ENCODE measurements at regions not wholly inside any gene's neighbourhood (a gene's known extent, or its start where the extent isn't known, plus 50 kb on each side); places are given as distances from the start of the nearest gene placed in this dataset.
"Not testable (repeated sequence)": the region's sequence is repeated elsewhere in the genome, so short reads cannot be mapped to it uniquely, and the experiment has no call there.

- no peak for DNase-seq
Observed at GRCh38 chr4:188383180-188383579, 243.9 kb downstream of the TRIML1 start.

GRCh38 chr4:188387179-188387791 is 248.0 kb downstream of the TRIML1 start:
- DNase-seq = no peak

- DNase-seq = not testable (repeated sequence)
Observed at GRCh38 chr4:188391349-188391748, 252.1 kb downstream of the TRIML1 start.

- DNase-seq = no peak
Observed at GRCh38 chr4:188396037-188396436, 256.8 kb downstream of the TRIML1 start.

GRCh38 chr4:188399834-188400233 is 260.6 kb downstream of the TRIML1 start:
- DNase-seq = no peak

GRCh38 chr4:188400451-188400850 is 261.2 kb downstream of the TRIML1 start:
- no peak for DNase-seq

- no peak for DNase-seq
Observed at GRCh38 chr4:188403272-188403671, 264.0 kb downstream of the TRIML1 start.

- DNase-seq = not testable (repeated sequence)
Observed at GRCh38 chr4:188405071-188405835, 266.0 kb downstream of the TRIML1 start.

GRCh38 chr4:188408244-188409030 is 269.2 kb downstream of the TRIML1 start:
- no peak for DNase-seq

- DNase-seq = no peak
Observed at GRCh38 chr4:188409851-188410250, 270.6 kb downstream of the TRIML1 start.

- no peak for DNase-seq
Observed at GRCh38 chr4:188411805-188412204, 272.6 kb downstream of the TRIML1 start.

GRCh38 chr4:188412499-188412898 is 273.3 kb downstream of the TRIML1 start:
- DNase-seq = no peak

GRCh38 chr4:188414441-188414840 is 275.2 kb downstream of the TRIML1 start:
- no peak for DNase-seq

GRCh38 chr4:188417181-188417580 is 277.9 kb downstream of the TRIML1 start:
- no peak for DNase-seq

GRCh38 chr4:188423039-188423438 is 283.8 kb downstream of the TRIML1 start:
- DNase-seq = no peak

- no peak for DNase-seq
Observed at GRCh38 chr4:188428935-188429334, 289.7 kb downstream of the TRIML1 start.

- no peak for DNase-seq
Observed at GRCh38 chr4:188429965-188430364, 290.7 kb downstream of the TRIML1 start.

- DNase-seq = no peak
Observed at GRCh38 chr4:188430384-188430783, 291.1 kb downstream of the TRIML1 start.

- DNase-seq = no peak
Observed at GRCh38 chr4:188432328-188432727, 293.1 kb downstream of the TRIML1 start.

GRCh38 chr4:188433741-188434315 is 294.6 kb downstream of the TRIML1 start:
- DNase-seq = no peak

GRCh38 chr4:188434643-188435042 is 295.4 kb downstream of the TRIML1 start:
- DNase-seq = no peak

GRCh38 chr4:188435381-188435780 is 296.1 kb downstream of the TRIML1 start:
- DNase-seq = no peak

- no peak for DNase-seq
Observed at GRCh38 chr4:188437535-188437934, 298.3 kb downstream of the TRIML1 start.

All from activated CD4-positive, CD25-positive, alpha-beta regulatory T cell treated with anti-CD3 and anti-CD28 coated beads, Interleukin-2, amount 50 U/mL, for 72 hours (primary cell).